ENCODE measurements at regions not wholly inside any gene's neighbourhood (a gene's known extent, or its start where the extent isn't known, plus 50 kb on each side); places are given as distances from the start of the nearest gene placed in this dataset.

DNA sequence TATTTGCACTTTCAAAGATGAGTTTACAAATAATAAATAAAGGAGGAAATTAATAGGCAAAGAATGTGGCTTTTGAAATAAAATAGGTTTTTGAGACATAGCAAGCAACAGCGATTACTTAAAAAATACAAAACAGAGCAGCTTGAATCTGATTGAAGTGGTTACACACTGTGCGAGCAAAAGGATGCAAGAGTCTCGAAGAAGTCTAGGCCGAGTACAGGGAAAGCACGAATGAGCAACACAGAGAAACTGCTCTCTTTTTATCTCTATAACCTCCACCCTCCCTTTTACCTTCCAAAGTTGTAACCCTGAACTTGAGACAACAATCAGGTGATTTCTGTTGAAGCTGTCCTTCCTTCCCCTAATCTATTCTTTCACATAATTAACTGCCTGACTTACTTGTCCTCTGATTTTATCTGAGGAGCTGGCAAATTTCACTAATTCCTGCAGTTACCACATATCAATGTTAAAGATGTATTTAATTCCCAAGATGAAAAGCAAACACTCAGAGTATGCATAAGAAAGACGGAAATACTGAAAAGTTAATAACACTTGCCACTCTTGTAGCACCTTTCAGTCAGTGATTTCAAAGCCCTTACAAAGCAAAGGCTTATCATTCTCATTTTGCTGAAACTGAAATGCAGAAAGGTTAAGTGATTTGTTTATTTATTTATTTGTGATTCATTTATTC lies 1030.1 kb downstream of the ADGRL2 start:
- H3F3A ChIP-seq (ENCODE audit: control insufficient read depth, insufficient read depth): no peaks in the 10 kb centered on the region
- H3K4me3 ChIP-seq (ENCODE audit: low read length): no peak overlapping the region
- H3K9me3 ChIP-seq (ENCODE audit: control insufficient read depth, insufficient read depth, low read length): no peaks in the 10 kb centered on the region
- H3K4me2 ChIP-seq (ENCODE audit: low read length): no peak overlapping the region
- H4K20me1 ChIP-seq (ENCODE audit: control insufficient read depth, insufficient read depth, low read depth, low read length): no peaks in the 10 kb centered on the region
- H3K36me3 ChIP-seq (ENCODE audit: control insufficient read depth, low read length): no peaks in the 10 kb centered on the region
- no peaks in the 10 kb centered on the region for H3K27me3 ChIP-seq (ENCODE audit: control insufficient read depth, low read length)
- H3K79me2 ChIP-seq (ENCODE audit: control insufficient read depth, low read length): no peaks in the 10 kb centered on the region
- H3K9me2 ChIP-seq (replicated peaks; ENCODE audit: control insufficient read depth, low read length): no peaks in the 10 kb centered on the region
- TF ChIP-seq EZH2phosphoT487 (IDR thresholded peaks at IDR 0.05; ENCODE audit: borderline replicate concordance, low read length): no peak
- TF ChIP-seq, protein P1, sequence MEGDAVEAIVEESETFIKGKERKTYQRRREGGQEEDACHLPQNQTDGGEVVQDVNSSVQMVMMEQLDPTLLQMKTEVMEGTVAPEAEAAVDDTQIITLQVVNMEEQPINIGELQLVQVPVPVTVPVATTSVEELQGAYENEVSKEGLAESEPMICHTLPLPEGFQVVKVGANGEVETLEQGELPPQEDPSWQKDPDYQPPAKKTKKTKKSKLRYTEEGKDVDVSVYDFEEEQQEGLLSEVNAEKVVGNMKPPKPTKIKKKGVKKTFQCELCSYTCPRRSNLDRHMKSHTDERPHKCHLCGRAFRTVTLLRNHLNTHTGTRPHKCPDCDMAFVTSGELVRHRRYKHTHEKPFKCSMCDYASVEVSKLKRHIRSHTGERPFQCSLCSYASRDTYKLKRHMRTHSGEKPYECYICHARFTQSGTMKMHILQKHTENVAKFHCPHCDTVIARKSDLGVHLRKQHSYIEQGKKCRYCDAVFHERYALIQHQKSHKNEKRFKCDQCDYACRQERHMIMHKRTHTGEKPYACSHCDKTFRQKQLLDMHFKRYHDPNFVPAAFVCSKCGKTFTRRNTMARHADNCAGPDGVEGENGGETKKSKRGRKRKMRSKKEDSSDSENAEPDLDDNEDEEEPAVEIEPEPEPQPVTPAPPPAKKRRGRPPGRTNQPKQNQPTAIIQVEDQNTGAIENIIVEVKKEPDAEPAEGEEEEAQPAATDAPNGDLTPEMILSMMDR (IDR thresholded peaks at IDR 0.05; ENCODE audit: low read depth, low read length, poor library complexity, severe bottlenecking): no peak
- H3K4me1 ChIP-seq (ENCODE audit: control insufficient read depth, low read length): no peaks in the 10 kb centered on the region
- H3K27ac ChIP-seq (ENCODE audit: low read depth, low read length): no peak overlapping the region

GRCh38 chr1:82829527-82829926 lies 1028.8 kb downstream of the ADGRL2 start:
- no peaks in the 10 kb centered on the region for H3K4me1 ChIP-seq (ENCODE audit: control insufficient read depth, low read length)
- no peaks in the 10 kb centered on the region for H3F3A ChIP-seq (ENCODE audit: control insufficient read depth, insufficient read depth)
- H3K9me2 ChIP-seq (replicated peaks; ENCODE audit: control insufficient read depth, low read length): no peaks in the 10 kb centered on the region
- no peak overlapping the region for H3K27ac ChIP-seq (ENCODE audit: low read depth, low read length)
- no peak overlapping the region for H3K4me3 ChIP-seq (ENCODE audit: low read length)
- no peaks in the 10 kb centered on the region for H3K9me3 ChIP-seq (ENCODE audit: control insufficient read depth, insufficient read depth, low read length)
- H3K4me2 ChIP-seq (ENCODE audit: low read length): no peak overlapping the region
- H4K20me1 ChIP-seq (ENCODE audit: control insufficient read depth, insufficient read depth, low read depth, low read length): no peaks in the 10 kb centered on the region
- H3K36me3 ChIP-seq (ENCODE audit: control insufficient read depth, low read length): no peaks in the 10 kb centered on the region
- H3K79me2 ChIP-seq (ENCODE audit: control insufficient read depth, low read length): no peaks in the 10 kb centered on the region
- TF ChIP-seq, protein P1 (IDR thresholded peaks at IDR 0.05; ENCODE audit: low read depth, low read length, poor library complexity, severe bottlenecking): no peak
- no peak for TF ChIP-seq EZH2phosphoT487 (IDR thresholded peaks at IDR 0.05; ENCODE audit: borderline replicate concordance, low read length)
- no peaks in the 10 kb centered on the region for H3K27me3 ChIP-seq (ENCODE audit: control insufficient read depth, low read length)

DNA sequence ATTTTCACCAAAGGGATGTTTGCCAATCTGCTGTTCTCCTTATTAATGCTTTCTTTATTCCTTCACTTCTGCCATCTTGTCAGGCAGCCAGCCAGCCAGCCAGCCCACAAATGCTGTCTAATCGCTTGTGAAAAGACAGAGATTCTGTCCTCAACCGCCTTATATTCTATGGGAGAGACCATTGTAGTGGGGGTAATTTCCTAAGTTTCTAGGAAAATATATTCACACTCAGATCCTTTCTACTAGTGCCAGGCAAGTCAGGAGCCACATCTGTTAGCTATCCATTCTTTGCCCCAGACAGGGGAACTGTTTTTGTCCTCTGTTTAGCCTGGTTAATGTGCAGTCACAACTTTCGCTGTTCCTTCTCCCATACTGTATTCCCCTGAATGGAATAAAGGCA lies 1023.1 kb downstream of the ADGRL2 start:
- no peaks in the 10 kb centered on the region for H3K79me2 ChIP-seq (ENCODE audit: control insufficient read depth, low read length)
- H3K9me2 ChIP-seq (replicated peaks; ENCODE audit: control insufficient read depth, low read length): no peaks in the 10 kb centered on the region
- no peak overlapping the region for H3K27ac ChIP-seq (ENCODE audit: low read depth, low read length)
- no peaks in the 10 kb centered on the region for H3K27me3 ChIP-seq (ENCODE audit: control insufficient read depth, low read length)
- H3K4me2 ChIP-seq (ENCODE audit: low read length): no peak overlapping the region
- TF ChIP-seq, protein P1 (IDR thresholded peaks at IDR 0.05; ENCODE audit: low read depth, low read length, poor library complexity, severe bottlenecking): no peak
- TF ChIP-seq EZH2phosphoT487 (IDR thresholded peaks at IDR 0.05; ENCODE audit: borderline replicate concordance, low read length): no peak
- H3K4me1 ChIP-seq (ENCODE audit: control insufficient read depth, low read length): no peaks in the 10 kb centered on the region
- no peaks in the 10 kb centered on the region for H3F3A ChIP-seq (ENCODE audit: control insufficient read depth, insufficient read depth)
- no peaks in the 10 kb centered on the region for H3K9me3 ChIP-seq (ENCODE audit: control insufficient read depth, insufficient read depth, low read length)
- no peaks in the 10 kb centered on the region for H4K20me1 ChIP-seq (ENCODE audit: control insufficient read depth, insufficient read depth, low read depth, low read length)
- no peaks in the 10 kb centered on the region for H3K36me3 ChIP-seq (ENCODE audit: control insufficient read depth, low read length)
- no peak overlapping the region for H3K4me3 ChIP-seq (ENCODE audit: low read length)
